Lower lobe of right lung (tissue), 2 donors: ENCODE measurements at regions not wholly inside any gene's neighbourhood (a gene's known extent, or its start where the extent isn't known, plus 50 kb on each side); places are given as distances from the start of the nearest gene placed in this dataset.
"Not testable (repeated sequence)": the region's sequence is repeated elsewhere in the genome, so short reads cannot be mapped to it uniquely, and the experiment has no call there.

ENCODE experiments used
- ATAC-seq, 2 donors: fragments of 200-7000 bp; cut with Tn5 transposase; one replicate each; pipeline ENCODE4 v1.9.1; 2020 to 2022; ENCODE audit warnings: mild to moderate bottlenecking in 2 of 2, moderate library complexity in 2 of 2
- DNase-seq: peaks from one replicate; pipeline ENCODE4 v3.0.0-alpha.2; 2020
- H3K27ac ChIP-seq: fragments of 200-600 bp; one replicate; pipeline ENCODE4 v1.8.0; 2022
- H3K27me3 ChIP-seq: fragments of 200-600 bp; one replicate; pipeline ENCODE4 v1.8.0; 2022; ENCODE audit warnings: low read depth
- H3K36me3 ChIP-seq: fragments of 200-600 bp; one replicate; pipeline ENCODE4 v1.8.0; 2022; ENCODE audit warnings: mild to moderate bottlenecking
- H3K4me1 ChIP-seq: fragments of 200-600 bp; one replicate; pipeline ENCODE4 v1.8.0; 2022
- H3K4me3 ChIP-seq: fragments of 200-600 bp; one replicate; pipeline ENCODE4 v1.8.0; 2022; ENCODE audit warnings: mild to moderate bottlenecking
- H3K9me3 ChIP-seq: fragments of 200-600 bp; one replicate; pipeline ENCODE4 v1.8.0; 2022
- intact Hi-C: fragments of 100-400 bp; cut with DNase I; formaldehyde crosslinking; loops from one replicate; pipeline ENCODE4 v1.11.0; 2022
- TF ChIP-seq, protein P1 (sequence below): fragments of 200-600 bp; IDR thresholded peaks from one replicate; pipeline ENCODE4 v1.8.0; 2022; ENCODE audit warnings: antibody characterized with exemption, mild to moderate bottlenecking
- donor health status: DM: no; HTN: yes; CAD: no; lungs with severe emphysema.

DNA sequence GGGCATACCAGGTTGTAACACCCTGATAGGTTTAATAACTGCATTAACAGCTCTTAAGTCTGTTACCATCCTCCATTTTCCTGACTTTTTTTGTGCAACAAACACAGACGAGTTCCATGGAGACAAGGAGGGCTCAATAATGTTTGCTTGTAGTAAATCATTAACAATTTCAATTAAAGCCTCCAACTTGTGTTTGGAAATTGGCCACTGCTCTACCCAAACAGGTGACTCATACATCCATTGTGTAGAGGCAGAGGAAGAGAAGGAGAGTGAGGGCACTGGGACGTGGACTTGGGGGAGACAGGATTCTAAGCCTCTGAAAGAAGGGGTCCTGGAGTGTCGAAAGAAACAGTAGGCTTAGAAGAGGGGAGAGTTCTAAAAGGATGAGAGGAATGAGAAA is 213.6 kb upstream of the KCNN2 start:
- no peak overlapping the region for H3K27ac ChIP-seq

DNA sequence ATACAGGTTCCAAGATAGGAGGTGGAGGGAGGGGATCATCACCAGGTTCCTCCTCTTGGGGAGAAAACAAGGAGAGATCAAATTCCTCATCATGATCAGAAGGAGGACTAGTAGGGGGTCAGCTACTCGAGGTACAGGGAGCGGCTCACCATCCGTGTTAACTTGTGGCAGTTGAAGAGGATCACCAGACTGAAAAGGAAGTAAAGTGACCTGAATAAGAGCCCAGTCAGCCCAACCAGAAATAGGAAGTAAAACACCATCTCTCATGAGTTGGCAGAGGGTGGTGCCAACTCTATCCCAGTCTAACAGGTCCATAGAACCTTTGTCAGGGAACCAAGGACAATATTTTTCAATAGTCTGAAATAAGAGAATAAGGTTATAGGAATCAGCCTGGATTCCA is 213.1 kb upstream of the KCNN2 start:
- ATAC-seq, H3K9me3 ChIP-seq, H3K4me3 ChIP-seq, DNase-seq, H3K27me3 ChIP-seq, H3K4me1 ChIP-seq, H3K36me3 ChIP-seq, intact Hi-C loops, H3K27ac ChIP-seq: not testable (repeated sequence)

More for the DNA sequence above, 213.6 kb upstream of the KCNN2 start:
- Histone ChIP-seq H3K4me3 (no peak overlapping the region), H3K4me1 (no peaks in the 10 kb centered on the region), H3K36me3 (no peaks in the 10 kb centered on the region), H3K9me3 (peaks cover 5% of the 10 kb centered on the region), H3K27me3 (no peaks in the 10 kb centered on the region)
- ATAC-seq, result no peak
- DNase-seq, result no peak
- intact Hi-C loops, result no loop called here
- TF ChIP-seq, protein P1, sequence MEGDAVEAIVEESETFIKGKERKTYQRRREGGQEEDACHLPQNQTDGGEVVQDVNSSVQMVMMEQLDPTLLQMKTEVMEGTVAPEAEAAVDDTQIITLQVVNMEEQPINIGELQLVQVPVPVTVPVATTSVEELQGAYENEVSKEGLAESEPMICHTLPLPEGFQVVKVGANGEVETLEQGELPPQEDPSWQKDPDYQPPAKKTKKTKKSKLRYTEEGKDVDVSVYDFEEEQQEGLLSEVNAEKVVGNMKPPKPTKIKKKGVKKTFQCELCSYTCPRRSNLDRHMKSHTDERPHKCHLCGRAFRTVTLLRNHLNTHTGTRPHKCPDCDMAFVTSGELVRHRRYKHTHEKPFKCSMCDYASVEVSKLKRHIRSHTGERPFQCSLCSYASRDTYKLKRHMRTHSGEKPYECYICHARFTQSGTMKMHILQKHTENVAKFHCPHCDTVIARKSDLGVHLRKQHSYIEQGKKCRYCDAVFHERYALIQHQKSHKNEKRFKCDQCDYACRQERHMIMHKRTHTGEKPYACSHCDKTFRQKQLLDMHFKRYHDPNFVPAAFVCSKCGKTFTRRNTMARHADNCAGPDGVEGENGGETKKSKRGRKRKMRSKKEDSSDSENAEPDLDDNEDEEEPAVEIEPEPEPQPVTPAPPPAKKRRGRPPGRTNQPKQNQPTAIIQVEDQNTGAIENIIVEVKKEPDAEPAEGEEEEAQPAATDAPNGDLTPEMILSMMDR, result no peak

DNA sequence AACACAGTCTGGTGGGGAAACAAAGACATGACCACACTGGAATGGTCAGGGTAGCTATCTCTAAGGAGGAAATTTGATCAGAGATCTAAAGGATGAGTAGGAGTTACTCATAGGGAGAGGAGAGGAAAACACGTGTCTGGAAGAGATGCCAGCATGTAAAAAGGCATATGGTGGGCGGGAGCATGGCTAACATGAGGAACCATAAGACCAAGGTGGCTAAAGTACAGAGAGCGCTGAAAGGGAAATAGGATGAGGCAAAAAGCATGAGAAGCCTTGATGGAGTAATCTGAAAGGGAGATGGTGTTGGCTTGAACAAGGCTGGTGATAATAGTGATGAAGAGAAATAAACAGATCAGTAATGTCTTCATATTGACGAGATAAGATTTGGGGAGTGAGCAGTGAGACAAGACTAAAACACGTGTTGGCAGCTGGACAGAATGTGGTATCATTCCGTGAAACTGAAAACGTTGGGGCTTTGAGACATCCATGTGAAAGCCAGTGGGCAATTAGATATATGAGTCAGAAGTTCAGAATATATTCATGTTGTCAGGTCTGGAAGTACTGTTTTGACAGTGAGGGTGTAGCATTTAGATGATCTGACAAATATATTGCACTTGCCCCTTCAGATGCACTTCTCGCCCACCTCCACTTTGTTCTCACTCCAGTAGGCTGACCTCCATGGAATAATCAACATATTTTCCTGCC is 209.1 kb upstream of the KCNN2 start:
- H3K4me3 ChIP-seq, result no peak overlapping the region
- TF ChIP-seq, protein P1, result no peak
- H3K27me3 ChIP-seq, result no peaks in the 10 kb centered on the region
- no peak for ATAC-seq
- DNase-seq, result no peak
- H3K36me3 ChIP-seq, result no peaks in the 10 kb centered on the region
- intact Hi-C loops, result no loop called here
- H3K27ac ChIP-seq, result no peak overlapping the region
- peaks cover 19% of the 10 kb centered on the region for H3K9me3 ChIP-seq
- H3K4me1 ChIP-seq, result no peaks in the 10 kb centered on the region

DNA sequence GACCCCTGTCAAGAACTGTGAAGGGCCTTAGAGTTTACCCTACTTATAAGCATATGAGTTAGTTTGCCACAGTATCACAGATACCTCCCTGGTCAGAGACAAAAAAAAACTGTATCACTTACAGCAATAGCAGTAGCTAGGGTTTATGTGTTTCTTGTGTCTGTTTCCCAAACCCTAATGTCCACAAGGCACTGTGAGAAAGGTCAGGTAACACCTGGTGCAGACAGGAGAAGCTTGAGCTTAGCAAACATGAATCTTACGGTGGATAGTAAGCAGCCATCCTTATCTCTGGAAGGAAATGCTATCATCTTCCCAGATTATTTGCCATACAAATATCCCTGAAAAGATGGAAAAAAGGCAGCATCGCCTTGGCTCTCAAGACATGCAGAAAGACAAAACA is 208.5 kb upstream of the KCNN2 start:
- Histone ChIP-seq H3K4me1 (no peaks in the 10 kb centered on the region), H3K36me3 (no peaks in the 10 kb centered on the region), H3K4me3 (no peak overlapping the region), H3K27ac (no peak overlapping the region), H3K27me3 (no peaks in the 10 kb centered on the region), H3K9me3 (peaks cover 19% of the 10 kb centered on the region)
- TF ChIP-seq, protein P1, result no peak
- no peak for DNase-seq
- ATAC-seq, result no peak
- intact Hi-C loops, result no loop called here

DNA sequence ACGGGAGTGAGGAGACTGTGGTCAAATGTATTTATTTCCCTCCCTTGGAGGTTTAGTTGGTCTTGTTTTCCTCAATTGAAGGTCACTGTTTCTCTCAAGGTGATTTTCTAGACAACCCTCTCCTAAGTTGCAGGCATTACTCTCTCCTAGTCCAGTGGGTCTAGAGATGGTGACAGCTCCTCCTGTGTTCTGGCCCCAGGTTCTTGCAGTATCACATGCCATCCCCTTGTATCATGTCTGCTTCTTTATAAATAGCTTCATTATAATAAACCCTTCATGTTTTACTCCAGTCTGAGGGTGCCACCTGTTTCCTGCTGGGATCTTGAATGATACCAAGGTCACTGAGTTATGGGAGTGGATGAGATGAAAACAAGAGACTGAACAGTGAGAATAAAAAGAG is 208.0 kb upstream of the KCNN2 start:
- DNase-seq (no peak), ATAC-seq (no peak)
- Histone ChIP-seq H3K36me3 (no peaks in the 10 kb centered on the region), H3K27ac (no peak overlapping the region), H3K4me1 (no peaks in the 10 kb centered on the region), H3K27me3 (no peaks in the 10 kb centered on the region), H3K9me3 (peaks cover 19% of the 10 kb centered on the region), H3K4me3 (no peak overlapping the region)
- intact Hi-C loops, result no loop called here
- TF ChIP-seq, protein P1, result no peak

DNA sequence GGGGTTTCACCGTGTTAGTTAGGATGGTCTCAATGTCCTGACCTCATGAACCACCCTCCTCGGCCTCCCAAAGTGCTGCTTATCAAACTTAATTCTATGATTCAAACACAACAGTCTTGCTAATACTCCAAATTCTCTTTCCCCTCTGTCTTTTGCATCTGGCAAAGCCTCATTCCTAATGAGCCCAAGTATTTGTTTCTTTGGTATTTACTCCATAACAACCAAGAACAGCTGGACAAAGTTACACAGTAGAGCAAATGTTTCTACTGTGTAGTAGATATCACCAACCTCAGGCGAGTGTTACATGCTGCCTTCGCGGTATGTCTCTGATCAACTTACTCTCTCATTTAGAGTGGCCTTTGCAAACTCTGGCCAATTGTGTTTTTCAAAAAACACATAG is 195.8 kb upstream of the KCNN2 start:
- ATAC-seq, result no peak
- intact Hi-C loops, result no loop called here
- Histone ChIP-seq H3K27me3 (no peaks in the 10 kb centered on the region), H3K36me3 (no peaks in the 10 kb centered on the region), H3K4me1 (no peaks in the 10 kb centered on the region), H3K27ac (no peak overlapping the region), H3K4me3 (no peak overlapping the region), H3K9me3 (no peaks in the 10 kb centered on the region)
- TF ChIP-seq, protein P1, result no peak
- no peak for DNase-seq
